PC-9 (cell line): ENCODE measurements at regions not wholly inside any gene's neighbourhood (a gene's known extent, or its start where the extent isn't known, plus 50 kb on each side); places are given as distances from the start of the nearest gene placed in this dataset.

Source experiments
- EZH2 ChIP-seq: fragments of 200-600 bp; sonication (generic); IDR thresholded peaks from 2 replicates; pipeline ENCODE4 v1.8.0; 2017; ENCODE audit warnings: antibody characterized with exemption, low read depth
- TF ChIP-seq, protein P1 (sequence below): fragments of 200-600 bp; sonication (generic); conservative IDR thresholded peaks from 2 replicates; pipeline ENCODE4 v1.6.1; 2017; ENCODE audit warnings: mixed run types, antibody characterized with exemption, mild to moderate bottlenecking, moderate library complexity

DNA sequence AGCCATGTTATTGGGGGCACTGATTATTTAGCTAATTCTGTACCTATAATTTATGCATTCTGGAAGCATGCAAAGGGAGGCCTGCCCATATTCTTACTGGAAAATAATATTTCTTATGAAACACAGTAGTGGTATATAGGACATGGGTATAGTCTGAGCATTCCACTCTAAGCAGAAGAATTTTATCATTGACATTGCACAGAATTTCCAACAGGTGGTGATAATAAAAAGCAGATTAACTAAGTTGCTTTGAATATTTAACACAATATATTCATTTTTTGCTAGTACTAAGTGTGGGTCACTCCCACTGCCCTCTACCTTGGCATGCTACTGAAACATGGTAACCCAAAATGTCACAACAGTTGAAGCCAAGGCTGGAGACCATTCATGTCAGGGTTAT is 728.8 kb upstream of the FAT3 start:
- TF ChIP-seq, protein P1, sequence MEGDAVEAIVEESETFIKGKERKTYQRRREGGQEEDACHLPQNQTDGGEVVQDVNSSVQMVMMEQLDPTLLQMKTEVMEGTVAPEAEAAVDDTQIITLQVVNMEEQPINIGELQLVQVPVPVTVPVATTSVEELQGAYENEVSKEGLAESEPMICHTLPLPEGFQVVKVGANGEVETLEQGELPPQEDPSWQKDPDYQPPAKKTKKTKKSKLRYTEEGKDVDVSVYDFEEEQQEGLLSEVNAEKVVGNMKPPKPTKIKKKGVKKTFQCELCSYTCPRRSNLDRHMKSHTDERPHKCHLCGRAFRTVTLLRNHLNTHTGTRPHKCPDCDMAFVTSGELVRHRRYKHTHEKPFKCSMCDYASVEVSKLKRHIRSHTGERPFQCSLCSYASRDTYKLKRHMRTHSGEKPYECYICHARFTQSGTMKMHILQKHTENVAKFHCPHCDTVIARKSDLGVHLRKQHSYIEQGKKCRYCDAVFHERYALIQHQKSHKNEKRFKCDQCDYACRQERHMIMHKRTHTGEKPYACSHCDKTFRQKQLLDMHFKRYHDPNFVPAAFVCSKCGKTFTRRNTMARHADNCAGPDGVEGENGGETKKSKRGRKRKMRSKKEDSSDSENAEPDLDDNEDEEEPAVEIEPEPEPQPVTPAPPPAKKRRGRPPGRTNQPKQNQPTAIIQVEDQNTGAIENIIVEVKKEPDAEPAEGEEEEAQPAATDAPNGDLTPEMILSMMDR = peak; percentile 15; the same call in 1 of the 2 replicates
- no peak for TF ChIP-seq EZH2
